T-helper 1 cell treated with Interleukin-12 subunit alpha and Interleukin-12 subunit beta and Interleukin-4 antibody, amounts not matched to agents 30 ng/mL and 1 ng/mL, for 36 hours (primary cell): ENCODE measurements at regions not wholly inside any gene's neighbourhood (a gene's known extent, or its start where the extent isn't known, plus 50 kb on each side); places are given as distances from the start of the nearest gene placed in this dataset.

Experiments
- intact Hi-C: fragments of 100-400 bp; cut with micrococcal nuclease; formaldehyde crosslinking; loops from one replicate; pipeline ENCODE4 v1.15.1; 2024

GRCh38 chr6:148143771-148144170 lies 198.9 kb upstream of the SASH1 start:
- intact Hi-C loops, result loop anchor here (10.0 kb wide), 1 partner anchor 51 kb away; no protein-coding TSS in a partner anchor

DNA sequence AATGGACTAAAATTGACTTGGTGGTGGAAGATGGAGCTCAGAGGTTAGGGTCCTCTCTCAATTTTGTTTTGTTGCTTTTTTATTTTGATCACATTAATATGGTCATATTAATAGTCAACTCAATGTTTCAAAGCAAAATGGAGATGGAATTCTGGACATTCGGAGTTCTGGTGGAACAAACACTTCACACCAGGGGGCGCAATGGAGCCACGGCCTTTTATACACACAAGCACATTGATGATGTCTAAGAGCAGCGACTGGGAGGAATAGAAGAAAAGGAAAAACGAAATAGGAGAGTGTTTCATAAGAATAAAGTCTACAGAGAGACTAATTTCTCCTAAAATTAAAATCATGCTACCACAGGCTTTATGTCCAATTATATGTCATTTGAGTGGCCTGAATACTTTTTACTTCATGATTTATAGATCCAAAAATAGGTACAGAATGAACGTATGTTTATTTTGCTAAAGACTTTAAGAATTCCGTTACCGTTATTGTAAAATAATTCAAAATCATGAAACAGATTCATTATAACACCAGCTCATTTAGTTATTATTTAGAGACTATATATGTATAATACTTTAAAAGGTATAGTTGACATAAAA lies 197.6 kb upstream of the SASH1 start:
- intact Hi-C loops, result loop anchor here (1.0 to 10.0 kb wide), 4 partner anchors 21 to 319 kb away; no protein-coding TSS in a partner anchor

DNA sequence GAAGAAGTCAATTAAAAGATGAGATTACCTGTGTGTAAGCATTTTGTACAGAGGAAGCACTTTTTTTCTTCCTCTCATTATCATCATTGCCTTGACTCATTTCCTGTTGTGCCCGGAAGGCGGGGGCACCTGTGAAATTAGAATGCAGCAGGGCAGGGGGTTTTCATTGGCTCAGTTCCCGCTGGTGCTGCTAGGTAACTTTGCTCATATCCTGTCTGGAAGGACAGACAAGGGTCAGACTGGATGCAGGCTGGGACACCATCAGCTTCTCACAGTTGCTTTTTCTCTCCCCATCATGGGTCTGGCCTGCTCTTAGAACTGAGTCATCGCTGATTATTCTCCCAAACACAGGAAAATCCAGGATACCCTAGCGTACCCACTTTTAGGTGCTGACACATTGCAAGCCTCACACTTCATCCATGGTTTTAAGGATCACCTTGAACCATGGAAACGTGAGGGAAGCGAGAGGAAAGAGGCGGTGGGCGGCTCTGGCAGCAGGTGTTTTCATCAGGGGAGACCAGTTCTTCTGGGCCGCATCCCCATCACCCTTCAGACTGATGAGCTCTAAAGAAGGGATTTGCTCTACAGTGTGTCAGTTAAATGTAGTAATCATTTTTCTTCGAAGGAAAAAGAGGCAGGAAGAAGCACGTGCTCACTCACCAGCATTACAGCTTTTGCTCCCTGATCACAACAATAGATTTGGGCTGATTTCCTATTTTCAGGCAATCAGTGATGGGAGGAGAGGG lies 195.7 kb upstream of the SASH1 start:
- intact Hi-C loops, result loop anchor here (10.0 kb wide), 1 partner anchor 48 kb away; no protein-coding TSS in a partner anchor

DNA sequence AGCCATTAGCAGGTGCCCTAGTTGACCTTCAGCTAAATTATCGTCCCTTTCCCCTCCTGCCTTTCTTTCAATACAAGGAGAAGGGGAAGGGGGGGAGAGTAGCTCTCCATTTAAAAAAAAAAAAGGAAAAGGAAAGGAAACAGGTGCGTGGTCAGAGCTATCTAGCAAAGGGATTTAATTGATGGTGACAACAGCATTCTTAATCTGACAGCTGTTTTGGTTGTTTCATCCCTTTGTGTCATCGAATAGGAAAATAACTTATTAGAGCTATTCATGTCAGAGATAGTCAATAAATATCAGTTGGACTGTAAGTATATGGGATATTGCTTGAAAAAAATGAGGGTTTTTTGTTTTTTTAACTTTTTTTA lies 195.2 kb upstream of the SASH1 start:
- intact Hi-C loops, result loop anchor here (10.0 kb wide), 1 partner anchor 47 kb away; no protein-coding TSS in a partner anchor

- intact Hi-C loops, result no loop called here
These were observed 190.6 kb upstream of the SASH1 start for GRCh38 chr6:148151896-148152643.

DNA sequence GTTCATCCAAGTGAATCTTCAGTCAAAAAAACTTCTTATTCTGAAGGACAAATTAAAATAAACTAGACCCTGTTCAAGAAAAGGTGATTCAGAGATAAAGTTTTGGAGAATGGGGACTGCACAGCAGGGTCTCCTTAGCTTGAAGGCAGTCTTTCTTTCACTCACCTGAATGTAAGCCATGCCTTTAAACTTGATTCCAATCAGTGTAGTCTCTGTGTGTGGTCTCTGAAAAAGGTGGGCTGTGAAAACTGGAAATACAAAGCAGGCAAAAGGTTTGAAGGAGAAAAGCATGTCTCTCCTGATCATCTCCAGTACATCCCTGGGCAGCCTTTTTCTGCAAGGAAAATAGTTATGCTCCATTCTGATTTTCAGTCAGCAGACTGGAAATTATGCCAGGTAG lies 188.0 kb upstream of the SASH1 start:
- intact Hi-C loops, result no loop called here

DNA sequence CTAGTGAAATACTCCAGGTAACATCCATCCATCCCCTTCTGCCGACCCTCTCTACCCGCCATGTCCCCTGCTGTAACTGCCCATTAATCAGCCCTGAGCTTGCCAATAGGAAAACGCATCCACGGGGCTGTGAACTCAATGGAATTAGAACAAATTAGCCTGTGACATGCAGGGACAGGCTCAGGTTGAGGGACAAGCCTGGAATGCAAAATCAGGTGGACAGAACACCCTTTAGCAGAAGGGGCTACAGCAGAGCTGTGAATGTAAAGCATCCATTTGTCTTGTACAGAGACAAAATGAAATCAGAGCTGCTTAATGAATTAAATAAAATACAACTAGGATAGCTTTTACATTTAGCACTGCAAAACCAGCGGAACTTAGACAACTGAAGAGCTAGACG lies 187.3 kb upstream of the SASH1 start:
- intact Hi-C loops, result no loop called here

GRCh38 chr6:148157841-148158240 lies 184.8 kb upstream of the SASH1 start:
- intact Hi-C loops, result no loop called here

DNA sequence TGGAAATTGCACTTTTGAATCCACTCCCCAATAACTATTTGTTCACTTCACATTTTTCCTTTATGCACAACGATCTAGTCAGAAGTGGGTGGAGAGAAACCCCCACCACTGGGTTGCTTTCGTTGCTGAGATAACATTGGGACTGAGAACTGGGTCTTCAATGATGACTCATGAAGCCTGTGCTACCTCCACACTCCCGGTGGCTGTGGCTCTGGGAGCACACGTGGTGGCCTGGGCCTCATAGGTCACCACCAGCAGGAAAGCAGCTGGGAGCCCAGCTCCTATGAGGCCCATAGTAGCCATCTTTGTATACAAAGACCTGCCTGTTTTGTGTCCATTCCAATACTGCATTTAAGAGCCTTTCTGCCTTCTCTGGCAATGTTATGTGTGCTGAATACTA lies 178.0 kb upstream of the SASH1 start:
- intact Hi-C loops, result loop anchor here (5.0 to 10.0 kb wide), 2 partner anchors 780 to 1262 kb away; no protein-coding TSS in a partner anchor

DNA sequence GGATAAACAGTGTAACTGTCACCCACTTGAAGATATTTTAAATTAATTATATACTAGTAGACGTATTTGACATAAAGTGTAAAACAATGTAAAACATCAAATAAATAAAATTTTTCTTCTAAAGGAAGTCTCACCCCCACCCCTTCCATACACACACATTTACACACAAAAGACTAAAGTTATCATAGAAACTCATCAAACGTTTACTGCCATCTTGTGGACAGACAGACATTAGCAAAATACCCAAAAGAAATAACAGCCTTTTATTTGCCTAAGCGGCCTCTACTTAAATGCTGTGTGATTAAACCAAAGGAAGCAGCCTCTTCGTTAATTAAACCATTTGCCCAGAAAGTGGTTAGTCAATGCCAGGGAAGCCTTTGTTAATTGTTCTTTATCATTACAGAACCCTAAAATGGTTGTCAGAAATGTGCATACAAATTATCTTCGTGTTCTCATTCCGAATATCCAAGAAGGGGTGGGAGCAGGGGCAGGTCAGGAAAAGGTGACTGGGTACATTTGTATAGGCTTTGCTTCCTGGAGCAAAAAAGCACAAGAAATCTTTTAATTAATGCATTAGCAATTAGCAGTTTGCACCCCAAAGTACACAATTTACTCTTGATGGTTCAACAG lies 176.2 kb upstream of the SASH1 start:
- intact Hi-C loops, result loop anchor here (1.0 to 10.0 kb wide), 4 partner anchors 21 to 1309 kb away; no protein-coding TSS in a partner anchor

DNA sequence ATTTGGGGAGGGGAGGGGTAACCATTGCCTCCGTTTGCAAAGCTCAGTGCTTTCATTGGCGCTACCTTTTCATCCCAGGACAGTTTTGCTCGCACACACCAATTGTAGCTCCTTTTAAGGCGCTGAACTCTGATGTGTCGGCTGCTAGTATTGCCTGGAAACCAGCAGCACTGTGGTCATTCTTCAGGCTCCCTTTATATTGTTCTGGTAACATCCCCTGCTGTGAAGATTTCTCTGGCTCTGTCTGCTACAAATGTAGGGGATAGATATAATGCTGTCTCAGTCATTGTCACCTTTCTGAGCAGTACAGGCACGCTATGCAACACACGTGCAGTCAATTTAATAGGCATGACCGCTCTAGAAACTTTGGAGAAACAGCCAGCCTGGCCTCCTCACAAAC lies 172.9 kb upstream of the SASH1 start:
- intact Hi-C loops, result loop anchor here (5.0 to 10.0 kb wide), 2 partner anchors 785 to 1267 kb away; no protein-coding TSS in a partner anchor

DNA sequence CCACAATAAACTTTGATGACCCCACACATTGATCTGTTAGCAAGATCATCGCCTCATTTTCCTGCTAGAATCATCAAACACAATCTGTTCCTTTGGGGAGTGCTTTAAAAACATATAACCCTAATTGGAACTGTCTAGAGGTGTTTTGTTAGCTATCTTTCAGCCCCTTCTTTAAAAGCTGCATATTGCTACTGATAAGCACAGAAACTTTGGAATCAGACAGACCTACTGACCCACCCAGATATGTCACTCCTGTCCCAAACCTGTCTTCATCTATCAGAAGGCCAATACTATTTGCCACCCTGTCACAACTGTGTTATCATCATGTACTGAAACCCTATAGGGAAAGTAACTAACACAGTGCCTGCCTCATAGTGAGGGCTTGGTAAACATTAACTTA lies 172.4 kb upstream of the SASH1 start:
- intact Hi-C loops, result no loop called here

GRCh38 chr6:148173548-148173947 lies 169.1 kb upstream of the SASH1 start:
- intact Hi-C loops, result no loop called here

DNA sequence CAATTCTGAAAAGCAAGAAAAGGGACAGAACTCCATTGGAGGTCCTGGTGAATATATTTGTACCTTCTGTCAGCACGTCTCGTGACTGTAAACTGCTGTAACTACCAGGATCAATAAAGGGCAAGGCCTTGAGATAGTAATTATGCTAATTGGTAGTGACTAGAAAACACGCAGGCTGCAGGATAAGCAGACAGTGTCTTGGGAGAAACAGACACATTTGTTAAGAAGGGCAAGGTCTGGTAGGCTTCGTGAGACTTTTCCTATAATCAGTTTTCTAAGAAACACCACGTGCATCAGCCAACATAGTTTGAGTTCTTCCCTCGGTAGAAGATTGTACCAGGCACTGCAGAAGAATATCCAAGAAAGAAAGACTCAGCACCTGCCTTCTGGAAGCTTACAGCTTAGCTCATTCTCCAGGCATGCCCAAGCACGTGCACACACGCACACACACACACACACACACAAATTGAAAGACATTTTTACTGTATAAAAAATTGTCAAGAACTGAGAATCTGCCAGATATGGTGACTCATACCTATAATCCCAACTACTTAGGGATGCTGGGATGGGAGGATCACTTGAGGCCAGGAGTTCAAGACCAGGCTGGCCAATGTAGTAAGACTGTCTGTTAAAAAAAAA lies 167.0 kb upstream of the SASH1 start:
- intact Hi-C loops, result no loop called here

GRCh38 chr6:148177589-148178233 lies 164.9 kb upstream of the SASH1 start:
- intact Hi-C loops, result loop anchor here (1.0 kb wide), 2 partner anchors 74 to 287 kb away; no protein-coding TSS in a partner anchor

- intact Hi-C loops, result no loop called here
These were observed 162.9 kb upstream of the SASH1 start for GRCh38 chr6:148179786-148180185.

DNA sequence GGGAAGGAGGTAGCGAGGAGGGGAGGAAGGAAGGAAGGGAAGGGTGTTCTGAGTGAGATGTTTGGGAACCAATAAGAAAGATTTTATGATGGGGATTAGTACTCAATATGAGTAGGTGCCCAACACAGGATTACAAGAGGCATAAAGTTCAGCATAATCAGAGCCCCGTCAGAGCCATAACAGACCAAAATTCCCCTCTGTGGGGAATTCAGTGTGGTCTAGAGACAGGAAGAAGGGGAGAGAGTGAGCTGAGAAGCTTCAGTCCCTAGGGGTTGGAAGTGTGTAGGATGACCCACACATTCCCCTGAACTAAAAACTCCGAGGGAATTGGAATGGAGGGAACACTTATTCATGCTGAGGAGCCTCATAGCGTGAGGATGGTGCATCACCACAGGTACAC lies 160.3 kb upstream of the SASH1 start:
- intact Hi-C loops, result no loop called here

DNA sequence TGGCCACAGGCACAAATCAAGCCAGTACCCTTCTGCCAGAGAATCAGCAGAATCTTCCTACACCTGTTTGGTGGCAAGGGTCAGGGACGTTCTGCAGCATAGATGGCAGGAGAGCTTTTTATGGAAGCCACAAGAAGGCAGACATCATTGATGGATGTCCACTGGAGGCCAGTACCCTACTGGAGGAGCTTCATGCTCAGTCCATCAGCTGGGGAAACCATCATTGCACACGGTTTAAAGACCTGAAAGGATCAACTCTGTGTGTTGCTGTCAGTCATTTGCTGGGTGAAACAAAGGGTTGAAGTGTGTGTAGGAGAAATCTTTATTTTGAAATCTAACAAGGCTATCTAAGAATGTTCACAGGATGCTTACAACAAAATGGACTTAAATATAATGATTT lies 158.9 kb upstream of the SASH1 start:
- intact Hi-C loops, result no loop called here

GRCh38 chr6:148186916-148187315 lies 155.7 kb upstream of the SASH1 start:
- intact Hi-C loops, result no loop called here

- intact Hi-C loops, result loop anchor here (10.0 kb wide), 1 partner anchor 48 kb away; no protein-coding TSS in a partner anchor
These were observed 150.3 kb upstream of the SASH1 start for GRCh38 chr6:148192310-148192709.
